ENCODE measurements at regions not wholly inside any gene's neighbourhood (a gene's known extent, or its start where the extent isn't known, plus 50 kb on each side); places are given as distances from the start of the nearest gene placed in this dataset.

DNA sequence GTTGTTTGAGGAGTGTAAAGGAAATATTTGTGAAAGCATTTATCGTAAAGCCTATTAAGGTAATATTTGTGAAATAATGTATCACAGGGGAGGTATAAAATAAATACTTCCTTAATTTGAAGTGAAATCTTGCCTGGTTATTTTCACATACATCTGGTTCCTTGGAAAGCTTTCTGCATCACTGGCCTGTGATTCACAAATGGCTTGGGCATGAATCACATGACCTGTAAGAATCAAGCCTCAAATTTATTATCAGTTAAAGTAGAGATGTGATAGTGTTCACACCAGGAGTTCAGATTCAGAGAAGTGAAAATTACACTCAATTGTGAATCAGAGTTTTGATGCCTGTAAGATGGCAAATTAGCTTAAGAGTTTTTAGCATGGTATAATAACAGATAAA, 1911.4 kb downstream of the STIM2 start:
- TF ChIP-seq, protein P1, sequence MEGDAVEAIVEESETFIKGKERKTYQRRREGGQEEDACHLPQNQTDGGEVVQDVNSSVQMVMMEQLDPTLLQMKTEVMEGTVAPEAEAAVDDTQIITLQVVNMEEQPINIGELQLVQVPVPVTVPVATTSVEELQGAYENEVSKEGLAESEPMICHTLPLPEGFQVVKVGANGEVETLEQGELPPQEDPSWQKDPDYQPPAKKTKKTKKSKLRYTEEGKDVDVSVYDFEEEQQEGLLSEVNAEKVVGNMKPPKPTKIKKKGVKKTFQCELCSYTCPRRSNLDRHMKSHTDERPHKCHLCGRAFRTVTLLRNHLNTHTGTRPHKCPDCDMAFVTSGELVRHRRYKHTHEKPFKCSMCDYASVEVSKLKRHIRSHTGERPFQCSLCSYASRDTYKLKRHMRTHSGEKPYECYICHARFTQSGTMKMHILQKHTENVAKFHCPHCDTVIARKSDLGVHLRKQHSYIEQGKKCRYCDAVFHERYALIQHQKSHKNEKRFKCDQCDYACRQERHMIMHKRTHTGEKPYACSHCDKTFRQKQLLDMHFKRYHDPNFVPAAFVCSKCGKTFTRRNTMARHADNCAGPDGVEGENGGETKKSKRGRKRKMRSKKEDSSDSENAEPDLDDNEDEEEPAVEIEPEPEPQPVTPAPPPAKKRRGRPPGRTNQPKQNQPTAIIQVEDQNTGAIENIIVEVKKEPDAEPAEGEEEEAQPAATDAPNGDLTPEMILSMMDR (IDR thresholded peaks at IDR 0.05) = no peak
- TF ChIP-seq POLR2A (IDR thresholded peaks at IDR 0.05) (no peak), POLR2AphosphoS5 (IDR thresholded peaks at IDR 0.05) (no peak)
